ENCODE measurements at regions not wholly inside any gene's neighbourhood (a gene's known extent, or its start where the extent isn't known, plus 50 kb on each side); places are given as distances from the start of the nearest gene placed in this dataset.
A peak's percentile ranks its signal among the peaks of the same experiment; 100 is the strongest.
"Not testable (repeated sequence)": the region's sequence is repeated elsewhere in the genome, so short reads cannot be mapped to it uniquely, and the experiment has no call there.

- not testable (repeated sequence) for H3K79me2 ChIP-seq; H3K27me3 ChIP-seq; H3K4me1 ChIP-seq (ENCODE audit: insufficient read depth); H3K9me3 ChIP-seq (ENCODE audit: low read depth); H3K36me3 ChIP-seq (replicated peaks; ENCODE audit: insufficient read depth, low read depth); H3K4me2 ChIP-seq; H4K20me1 ChIP-seq (ENCODE audit: insufficient read depth, poor library complexity, severe bottlenecking); H3K9me2 ChIP-seq (replicated peaks; ENCODE audit: insufficient read depth); H3K4me3 ChIP-seq; H3K27ac ChIP-seq; DNase-seq (ENCODE audit: low spot score)
- peak; percentile 59 for TF ChIP-seq CTCF (IDR thresholded peaks at IDR 0.05; ENCODE audit: poor library complexity)
- WGBS (ENCODE audit: low lambda C conversion rate, missing lambda C conversion rate): 8% methylated on average over 2 of the region's 2 CpGs
- H2AFZ ChIP-seq: peak overlapping the region; percentile 18
These were observed 77.2 kb upstream of the AGTPBP1 start for GRCh38 chr9:85818971-85819370.

GRCh38 chr9:85820598-85820997 lies 78.8 kb upstream of the AGTPBP1 start:
- not testable (repeated sequence) for H3K9me2 ChIP-seq (replicated peaks; ENCODE audit: insufficient read depth); H3K4me1 ChIP-seq (ENCODE audit: insufficient read depth); H3K79me2 ChIP-seq; H4K20me1 ChIP-seq (ENCODE audit: insufficient read depth, poor library complexity, severe bottlenecking); H2AFZ ChIP-seq; H3K9me3 ChIP-seq (ENCODE audit: low read depth); H3K27me3 ChIP-seq; H3K4me2 ChIP-seq; H3K36me3 ChIP-seq (replicated peaks; ENCODE audit: insufficient read depth, low read depth); DNase-seq (ENCODE audit: low spot score); H3K4me3 ChIP-seq; H3K27ac ChIP-seq
- 93% methylated on average over 5 of the region's 5 CpGs for WGBS (ENCODE audit: low lambda C conversion rate, missing lambda C conversion rate)

- not testable (repeated sequence) for H3K79me2 ChIP-seq; H3K4me1 ChIP-seq (ENCODE audit: insufficient read depth); H4K20me1 ChIP-seq (ENCODE audit: insufficient read depth, poor library complexity, severe bottlenecking); H3K4me2 ChIP-seq; H3K9me3 ChIP-seq (ENCODE audit: low read depth); H3K27me3 ChIP-seq; H3K9me2 ChIP-seq (replicated peaks; ENCODE audit: insufficient read depth); H3K4me3 ChIP-seq; H2AFZ ChIP-seq; H3K36me3 ChIP-seq (replicated peaks; ENCODE audit: insufficient read depth, low read depth); H3K27ac ChIP-seq
- peak; percentile 26 for TF ChIP-seq CTCF (IDR thresholded peaks at IDR 0.05; ENCODE audit: poor library complexity)
- 85% methylated on average over 1 of the region's 1 CpG for WGBS (ENCODE audit: low lambda C conversion rate, missing lambda C conversion rate)
- peak; percentile 17 for DNase-seq (ENCODE audit: low spot score)
These were observed 83.2 kb upstream of the AGTPBP1 start for GRCh38 chr9:85824949-85825348.

GRCh38 chr9:85834591-85834990 lies 92.8 kb upstream of the AGTPBP1 start:
- not testable (repeated sequence) for H3K4me2 ChIP-seq; H3K27ac ChIP-seq; H3K27me3 ChIP-seq; H4K20me1 ChIP-seq (ENCODE audit: insufficient read depth, poor library complexity, severe bottlenecking); H3K4me1 ChIP-seq (ENCODE audit: insufficient read depth); H3K79me2 ChIP-seq; H3K4me3 ChIP-seq; H3K36me3 ChIP-seq (replicated peaks; ENCODE audit: insufficient read depth, low read depth); H3K9me2 ChIP-seq (replicated peaks; ENCODE audit: insufficient read depth); H3K9me3 ChIP-seq (ENCODE audit: low read depth); DNase-seq (ENCODE audit: low spot score); H2AFZ ChIP-seq
- 79% methylated on average over 1 of the region's 1 CpG for WGBS (ENCODE audit: low lambda C conversion rate, missing lambda C conversion rate)

GRCh38 chr9:85843949-85844348 lies 97.0 kb upstream of the NAA35 start:
- H3K4me2 ChIP-seq; DNase-seq (ENCODE audit: low spot score); H3K4me3 ChIP-seq; H4K20me1 ChIP-seq (ENCODE audit: insufficient read depth, poor library complexity, severe bottlenecking); H3K9me3 ChIP-seq (ENCODE audit: low read depth); H3K36me3 ChIP-seq (replicated peaks; ENCODE audit: insufficient read depth, low read depth); H3K9me2 ChIP-seq (replicated peaks; ENCODE audit: insufficient read depth); H2AFZ ChIP-seq; H3K79me2 ChIP-seq; H3K27ac ChIP-seq; H3K4me1 ChIP-seq (ENCODE audit: insufficient read depth); H3K27me3 ChIP-seq: not testable (repeated sequence)
- WGBS (ENCODE audit: low lambda C conversion rate, missing lambda C conversion rate): 96% methylated on average over 1 of the region's 1 CpG

GRCh38 chr9:85847782-85848181 lies 93.2 kb upstream of the NAA35 start:
- not testable (repeated sequence) for H3K27me3 ChIP-seq; H3K9me3 ChIP-seq (ENCODE audit: low read depth); H3K4me2 ChIP-seq; DNase-seq (ENCODE audit: low spot score); H3K79me2 ChIP-seq; H2AFZ ChIP-seq; H3K36me3 ChIP-seq (replicated peaks; ENCODE audit: insufficient read depth, low read depth); H3K9me2 ChIP-seq (replicated peaks; ENCODE audit: insufficient read depth); H3K4me1 ChIP-seq (ENCODE audit: insufficient read depth); H4K20me1 ChIP-seq (ENCODE audit: insufficient read depth, poor library complexity, severe bottlenecking); H3K27ac ChIP-seq; H3K4me3 ChIP-seq
- 99% methylated on average over 2 of the region's 2 CpGs for WGBS (ENCODE audit: low lambda C conversion rate, missing lambda C conversion rate)

Data from hepatocyte (in vitro differentiated cells).